IMR-90 (cell line): ENCODE measurements at regions not wholly inside any gene's neighbourhood (a gene's known extent, or its start where the extent isn't known, plus 50 kb on each side); places are given as distances from the start of the nearest gene placed in this dataset.

Source experiments
- ATAC-seq: fragments of 200-7000 bp; cut with Tn5 transposase; 2 replicates; pipeline ENCODE4 v1.9.1; 2020; ENCODE audit warnings: low read depth, mild to moderate bottlenecking, moderate library complexity
- BruUV-seq: library from RNA; stranded (reverse); fragments of 400-500 nt; replicated peaks from 2 replicates; lab custom pipeline; 2021; lab: Mats Ljungman, UMichigan
- CTCF ChIA-PET: fragments of 300-600 bp; formaldehyde crosslinking; extraction: SDS; loops from one replicate; lab custom pipeline; 2021; ENCODE audit warnings: antibody characterized with exemption; lab: Yijun Ruan, JAX
- POLR2A ChIA-PET: fragments of 300-600 bp; sonication (Branson Sonifier 250); formaldehyde crosslinking; loops from one replicate; lab custom pipeline; 2022; ENCODE audit warnings: antibody characterized with exemption; ENCODE audit not compliant: unreplicated experiment; lab: Charles Lee
- DNase-seq: peaks from one replicate; pipeline ENCODE4 v3.0.0; 2013
- H2AFZ ChIP-seq: replicated peaks from 2 replicates; pipeline ENCODE3; 2013; ENCODE audit warnings: low read length, mild to moderate bottlenecking; ENCODE audit not compliant: poor library complexity
- H2AK5ac ChIP-seq: 2 replicates; pipeline ENCODE4 v1.6.1; 2013; ENCODE audit warnings: low read depth, low read length, inconsistent platforms
- H2AK9ac ChIP-seq: replicated peaks from 2 replicates; pipeline ENCODE3; 2013; ENCODE audit warnings: mild to moderate bottlenecking, low read depth, low read length, moderate library complexity; ENCODE audit not compliant: poor library complexity
- H2BK120ac ChIP-seq: 2 replicates; pipeline ENCODE4 v1.6.1; 2013; ENCODE audit warnings: low read depth, low read length, inconsistent platforms
- H2BK15ac ChIP-seq: 3 replicates; pipeline ENCODE4 v1.6.1; 2013; ENCODE audit warnings: low read depth, low read length, inconsistent platforms
- H2BK20ac ChIP-seq: 2 replicates; pipeline ENCODE4 v1.6.1; 2013; ENCODE audit warnings: low read depth, mild to moderate bottlenecking, inconsistent platforms, low read length, moderate library complexity
- H2BK5ac ChIP-seq: 2 replicates; pipeline ENCODE4 v1.6.1; 2013; ENCODE audit warnings: mild to moderate bottlenecking, low read depth, low read length, inconsistent platforms; ENCODE audit not compliant: poor library complexity, severe bottlenecking
- H3K14ac ChIP-seq: replicated peaks from 2 replicates; pipeline ENCODE4 v1.6.1; 2013; ENCODE audit warnings: low read depth, low read length, inconsistent platforms
- H3K18ac ChIP-seq: 2 replicates; pipeline ENCODE4 v1.6.1; 2013; ENCODE audit warnings: low read depth, low read length, control low read depth
- H3K23ac ChIP-seq: 2 replicates; pipeline ENCODE4 v1.6.1; 2013; ENCODE audit warnings: low read depth, low read length, inconsistent platforms
- H3K27ac ChIP-seq: 2 replicates; pipeline ENCODE4 v1.5.1; 2013; ENCODE audit warnings: mild to moderate bottlenecking, control low read depth, low read length; ENCODE audit not compliant: insufficient read depth
- H3K27me3 ChIP-seq: 2 replicates; pipeline ENCODE4 v1.6.1; 2013; ENCODE audit warnings: low read length; ENCODE audit not compliant: control insufficient read depth, insufficient read depth
- H3K36me3 ChIP-seq: 2 replicates; pipeline ENCODE4 v1.6.1; 2013; ENCODE audit warnings: low read length, mixed read lengths; ENCODE audit not compliant: control insufficient read depth, insufficient read depth
- H3K4ac ChIP-seq: 2 replicates; pipeline ENCODE4 v1.6.1; 2013; ENCODE audit warnings: low read depth, low read length, inconsistent platforms
- H3K4me1 ChIP-seq: 2 replicates; pipeline ENCODE4 v1.6.1; 2013; ENCODE audit warnings: low read length, mixed read lengths; ENCODE audit not compliant: control insufficient read depth, insufficient read depth
- H3K4me2 ChIP-seq: 2 replicates; pipeline ENCODE4 v1.6.1; 2013; ENCODE audit warnings: low read depth, mild to moderate bottlenecking, control low read depth, low read length, moderate library complexity
- H3K4me3 ChIP-seq: 2 replicates; pipeline ENCODE4 v1.5.1; 2013; ENCODE audit warnings: low read depth, mild to moderate bottlenecking, control low read depth, low read length, moderate library complexity; ENCODE audit not compliant: insufficient read depth
- H3K56ac ChIP-seq: 2 replicates; pipeline ENCODE4 v1.6.1; 2013; ENCODE audit warnings: low read length, inconsistent platforms; ENCODE audit not compliant: insufficient read depth; ENCODE audit errors: extremely low read depth
- H3K79me1 ChIP-seq, 2 experiments: 2 replicates each; pipeline ENCODE4 v1.6.1; 2013; ENCODE audit warnings: low read length in 2 of 2, inconsistent platforms in 1 of 2, low read depth in 1 of 2
- H3K9ac ChIP-seq: 2 replicates; pipeline ENCODE4 v1.6.1; 2013; ENCODE audit warnings: low read depth, low read length, control low read depth
- H3K9me1 ChIP-seq: 2 replicates; pipeline ENCODE4 v1.6.1; 2013; ENCODE audit warnings: low read length, inconsistent platforms; ENCODE audit not compliant: insufficient read depth
- H3K9me3 ChIP-seq: 2 replicates; pipeline ENCODE4 v1.6.1; 2013; ENCODE audit warnings: low read length; ENCODE audit not compliant: control insufficient read depth, insufficient read depth
- H4K20me1 ChIP-seq: 2 replicates; pipeline ENCODE4 v1.6.1; 2013; ENCODE audit warnings: low read length, inconsistent platforms; ENCODE audit not compliant: insufficient read depth
- H4K5ac ChIP-seq: 2 replicates; pipeline ENCODE4 v1.6.1; 2013; ENCODE audit warnings: mild to moderate bottlenecking, low read depth, low read length, control low read depth
- H4K8ac ChIP-seq, 2 experiments: 2 replicates each; pipeline ENCODE4 v1.6.1; 2013; ENCODE audit warnings: low read depth in 2 of 2, low read length in 2 of 2, control low read depth in 1 of 2, inconsistent platforms in 1 of 2
- H4K91ac ChIP-seq: 2 replicates; pipeline ENCODE4 v1.6.1; 2013; ENCODE audit warnings: low read depth, low read length, inconsistent platforms; ENCODE audit not compliant: insufficient read depth
- NFE2L2 ChIP-seq: fragments of 150-350 bp; IDR thresholded peaks from 2 replicates; pipeline ENCODE4 v1.6.1; 2016; ENCODE audit warnings: low read depth, mild to moderate bottlenecking, low read length
- RAD21 ChIP-seq: IDR thresholded peaks from 2 replicates; pipeline ENCODE4 v1.6.1; 2012; ENCODE audit warnings: low read length, improper control_type of control experiment
- RCOR1 ChIP-seq: IDR thresholded peaks from 2 replicates; pipeline ENCODE4 v1.6.1; 2012; ENCODE audit warnings: mild to moderate bottlenecking, low read length, improper control_type of control experiment; ENCODE audit not compliant: insufficient replicate concordance
- RFX5 ChIP-seq: IDR thresholded peaks from 2 replicates; pipeline ENCODE4 v1.8.0; 2012; ENCODE audit warnings: low read depth, mild to moderate bottlenecking, low read length, moderate library complexity
- WGBS, 2 experiments: methylation state at CpG; one replicate each; pipeline versions ENCODE4 v1.1.5 to v1.1.7; 2013; ENCODE audit warnings: missing lambda C conversion rate in 2 of 2; ENCODE audit not compliant: insufficient read length in 1 of 2; ENCODE audit errors: extremely low coverage in 2 of 2; 5-methylcytosine and 5-hydroxymethylcytosine counted together
- dilution Hi-C: fragments of 300-500 bp; cut with HindIII; formaldehyde crosslinking; loops from one replicate; pipeline ENCODE4 v1.14.3; 2018; ENCODE audit warnings: low sequenced_read_pairs; ENCODE audit not compliant: unreplicated experiment
- in situ Hi-C: fragments of 300-500 bp; cut with MboI; formaldehyde crosslinking; loops from 3 replicates; pipeline ENCODE4 v1.14.3; 2019; ENCODE audit warnings: low sequenced_read_pairs, inconsistent platforms, mixed read lengths
- intact Hi-C: fragments of 100-400 bp; cut with micrococcal nuclease; formaldehyde crosslinking; loops from 2 replicates; pipeline ENCODE4 v1.10.0; 2022

- Histone ChIP-seq H3K56ac (no peak overlapping the region), H2BK120ac (no peak overlapping the region), H3K36me3 (no peaks in the 10 kb centered on the region), H3K79me1 (no peaks in the 10 kb centered on the region), H3K18ac (no peak overlapping the region), H3K9ac (no peak overlapping the region), H3K4me2 (no peak overlapping the region), H3K14ac (no peak overlapping the region), H2AFZ (no peak overlapping the region), H2BK20ac (no peak overlapping the region), H3K4ac (no peak overlapping the region), H4K20me1 (no peaks in the 10 kb centered on the region), H4K8ac (no peak overlapping the region), H3K9me3 (no peaks in the 10 kb centered on the region), H4K5ac (no peak overlapping the region), H3K9me1 (no peaks in the 10 kb centered on the region), H3K4me3 (no peak overlapping the region), H2BK15ac (no peak overlapping the region), H2AK5ac (no peak overlapping the region), H2AK9ac (no peak overlapping the region), H4K91ac (no peak overlapping the region), H3K27me3 (peaks cover 2% of the 10 kb centered on the region; the same call in 1 of the 2 replicates), H3K27ac (no peak overlapping the region), H2BK5ac (no peak overlapping the region), H3K23ac (no peak overlapping the region), H3K4me1 (peaks cover 4% of the 10 kb centered on the region)
- no peak for TF ChIP-seq NFE2L2
- TF ChIP-seq RAD21 = no peak
- TF ChIP-seq RFX5 = no peak
- no peak for TF ChIP-seq RCOR1
- in situ Hi-C loops (no loop called here), dilution Hi-C loops (no loop called here), intact Hi-C loops (no loop called here)
- ATAC-seq = no peak
- ChIA-PET CTCF (no interaction called here), POLR2A (no interaction called here)
- BruUV-seq = no TSS peak
- no peak for DNase-seq
- 56% methylated on average over 5 of the region's 7 CpGs; no CpG with 5 or more reads in 1 of the 2 experiments for WGBS, 2 experiments
These were observed 73.3 kb upstream of the FZD7 start for GRCh38 chr2:201960305-201960704.
